Middle frontal gyrus (tissue), 1 donor: ENCODE measurements at regions not wholly inside any gene's neighbourhood (a gene's known extent, or its start where the extent isn't known, plus 50 kb on each side); places are given as distances from the start of the nearest gene placed in this dataset.
"Not testable (repeated sequence)": the region's sequence is repeated elsewhere in the genome, so short reads cannot be mapped to it uniquely, and the experiment has no call there.

Source experiments
- DNase-seq: peaks from one replicate; pipeline ENCODE4 v3.0.0-alpha.2; 2015; ENCODE audit warnings: low spot score; ENCODE audit errors: extremely low spot score

DNA sequence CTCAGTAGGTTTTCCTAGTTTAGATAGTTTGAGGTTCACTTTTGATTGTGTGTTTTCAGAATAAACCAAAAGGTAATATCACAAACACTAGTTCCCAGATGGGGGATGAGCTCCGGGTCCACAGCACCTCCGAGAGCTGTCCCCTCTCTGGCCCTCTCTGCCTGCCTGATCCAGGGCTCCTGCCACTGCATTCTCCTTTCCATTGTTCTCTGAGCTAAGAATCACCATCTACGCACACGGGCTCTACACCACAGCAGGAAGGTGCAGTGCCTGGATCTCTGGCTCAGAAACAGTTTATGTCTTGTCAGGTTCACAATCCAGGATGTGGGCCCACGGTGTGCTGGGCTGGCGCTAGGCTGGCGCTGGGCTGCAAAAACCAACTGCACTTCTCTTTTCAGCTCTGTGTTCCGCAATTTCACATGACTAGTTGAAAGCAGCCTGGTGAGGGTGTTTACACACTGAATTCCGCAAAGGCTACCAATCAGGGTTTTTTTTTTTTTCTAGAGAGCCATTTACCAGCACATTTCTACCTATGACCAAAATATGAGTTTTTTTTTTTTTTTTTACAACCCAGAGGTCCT, 167.5 kb downstream of the SOD2 start:
- DNase-seq: no peak

DNA sequence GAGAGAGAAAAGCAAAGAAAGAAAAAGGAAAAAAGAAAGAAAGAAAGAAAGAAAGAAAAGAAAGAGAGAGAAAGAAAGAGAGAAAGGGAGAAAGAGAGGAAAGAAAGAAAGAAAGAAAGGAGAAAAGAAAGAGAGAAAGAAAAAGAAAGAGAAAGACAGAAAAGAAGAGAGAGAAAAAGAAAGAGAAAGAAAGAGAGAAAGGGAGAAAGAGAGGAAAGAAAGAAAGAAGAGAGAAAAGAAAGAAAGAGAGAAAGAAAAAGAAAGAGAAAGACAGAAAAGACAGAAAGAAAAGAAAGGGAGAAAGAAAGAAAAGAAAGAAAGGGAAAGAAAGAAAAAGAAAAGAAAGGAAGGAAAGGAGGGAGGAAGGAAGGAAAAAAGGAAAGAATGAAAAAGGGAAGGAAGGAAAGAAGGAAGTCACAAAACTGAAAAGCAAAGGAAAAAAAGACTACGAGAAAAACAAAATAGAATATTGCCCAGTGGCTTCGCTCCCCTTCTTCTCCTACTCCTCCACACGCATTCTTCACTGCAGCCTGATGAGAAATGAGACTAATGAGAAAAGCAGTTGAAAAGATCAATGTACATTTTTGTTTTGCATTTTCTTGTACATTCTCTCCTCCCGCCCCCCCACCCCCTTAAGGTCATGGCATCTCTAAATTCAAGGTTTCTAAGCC, 170.0 kb downstream of the SOD2 start:
- DNase-seq: no peak

DNA sequence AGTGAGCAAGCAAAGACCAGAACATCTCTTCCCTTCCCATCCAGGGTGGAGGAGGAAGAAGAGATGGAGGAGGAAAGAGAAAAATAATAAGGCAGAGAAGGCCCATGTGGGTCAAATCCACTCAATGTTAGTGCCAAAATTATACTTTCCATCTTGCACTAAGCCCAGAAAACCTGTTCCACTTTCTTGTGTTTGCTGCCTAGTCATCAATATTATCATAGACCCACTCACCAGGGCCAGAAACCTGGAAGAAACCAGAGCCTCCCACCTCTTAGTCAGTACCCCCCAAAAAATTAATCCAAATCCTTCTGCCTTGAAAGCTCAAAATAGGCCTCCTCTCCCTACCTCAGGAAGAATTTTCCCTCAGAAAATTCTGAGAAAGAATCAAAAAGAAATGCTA, 171.1 kb downstream of the SOD2 start:
- DNase-seq: no peak

DNA sequence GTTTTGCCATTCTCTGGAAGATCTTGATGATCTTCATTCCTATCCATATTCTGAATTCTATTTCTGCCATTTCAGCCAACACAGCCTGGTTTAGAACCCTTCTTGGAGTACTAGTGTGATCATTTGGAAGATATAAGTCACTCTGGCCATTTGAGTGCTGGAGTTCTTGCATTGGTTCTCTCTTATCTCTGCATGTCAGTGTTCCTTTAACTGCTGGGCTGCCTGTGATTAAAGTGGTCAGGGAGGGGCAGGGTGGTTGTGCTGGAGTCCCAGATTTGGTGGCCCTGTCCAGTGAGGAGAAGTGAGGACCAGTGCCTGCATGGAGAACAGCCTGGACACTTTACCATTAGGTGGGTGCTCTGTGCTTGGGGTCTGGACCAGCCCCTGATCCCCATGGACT, 173.0 kb downstream of the SOD2 start:
- DNase-seq: no peak

DNA sequence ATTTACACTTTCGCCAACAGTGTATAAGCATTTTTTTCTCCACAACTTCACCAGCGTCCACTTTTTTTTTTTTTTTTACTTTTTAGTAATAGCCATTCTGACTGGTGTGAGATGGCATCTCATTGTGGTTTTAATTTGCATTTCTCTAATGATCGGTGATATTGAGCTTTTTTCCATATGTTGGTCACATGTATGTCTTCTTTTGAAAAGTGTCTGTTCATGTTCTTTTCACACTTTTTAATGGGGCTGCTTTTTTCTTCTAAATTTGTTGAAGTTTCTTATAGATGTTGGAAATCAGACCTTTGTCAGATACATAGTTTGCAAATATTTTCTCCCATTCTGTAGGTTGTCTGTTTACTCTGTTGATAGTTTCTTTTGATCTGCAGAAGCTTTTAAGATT, 177.2 kb downstream of the SOD2 start:
- DNase-seq: not testable (repeated sequence)

DNA sequence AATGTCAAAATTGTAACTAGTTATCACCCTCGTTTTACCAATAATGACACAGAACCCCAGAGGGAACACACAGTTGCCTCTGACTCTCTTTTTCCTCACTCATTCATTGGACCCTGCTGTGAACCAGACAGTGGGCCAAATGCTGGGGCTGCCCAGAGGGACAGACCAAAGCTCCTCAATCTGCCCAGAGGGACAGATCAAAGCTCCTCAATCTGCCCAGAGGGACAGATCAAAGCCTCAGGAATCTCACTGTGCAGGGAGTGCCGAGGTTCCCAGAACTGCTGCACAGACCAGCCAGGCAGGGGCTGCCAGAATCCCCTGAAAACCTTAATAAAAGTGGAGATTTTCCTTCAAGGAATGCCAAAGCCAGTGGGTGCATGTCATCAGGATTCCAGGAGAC, 179.1 kb downstream of the SOD2 start:
- DNase-seq: no peak

DNA sequence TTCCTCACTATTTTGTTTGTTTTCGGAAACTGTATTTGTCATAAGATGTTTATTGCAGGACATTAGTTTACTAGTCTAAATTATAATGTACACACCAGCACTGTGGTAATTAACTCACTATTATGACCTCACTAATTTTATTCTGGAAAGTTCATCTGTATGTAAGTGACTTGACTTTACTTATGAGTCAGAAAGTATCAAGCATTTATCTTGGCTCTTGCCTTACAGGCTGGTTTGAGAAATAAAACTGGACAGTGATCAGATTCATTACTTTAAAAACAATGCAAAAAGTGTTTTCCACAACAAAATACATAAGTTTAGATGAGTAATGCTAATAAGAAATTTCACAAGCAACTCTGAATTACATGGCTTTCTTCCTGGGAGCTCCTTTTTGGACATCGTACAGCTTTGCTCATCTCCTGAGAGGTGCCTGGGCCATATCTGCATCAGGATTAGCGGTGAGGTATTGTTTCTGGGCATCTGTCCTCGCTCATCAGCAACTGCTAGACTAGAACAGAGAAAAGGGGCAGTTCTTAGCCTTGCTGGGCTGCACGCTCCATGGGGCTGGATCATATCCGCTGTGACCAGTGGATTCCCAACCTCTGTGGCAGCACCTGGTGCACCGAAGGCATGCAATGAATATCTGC, 179.8 kb downstream of the SOD2 start:
- no peak for DNase-seq

DNA sequence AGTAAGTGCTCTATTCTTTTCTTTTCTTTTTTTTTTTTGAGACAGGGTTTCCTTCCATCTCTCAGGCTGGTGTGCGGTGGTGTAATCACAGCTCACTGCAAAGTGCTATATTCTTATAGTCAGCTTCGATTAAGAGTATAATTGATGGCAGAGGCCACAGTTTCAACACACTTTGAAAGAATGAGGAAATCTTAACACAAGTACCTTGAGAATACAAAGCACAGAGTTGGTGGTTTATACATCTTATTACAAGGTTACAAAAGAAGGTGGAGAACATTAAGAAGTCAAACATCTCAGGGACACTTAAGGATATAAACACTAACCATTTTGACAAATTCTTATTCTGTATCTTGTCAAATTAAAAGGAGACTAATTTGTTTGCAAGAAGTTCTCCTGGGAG, 180.5 kb downstream of the SOD2 start:
- no peak for DNase-seq

DNA sequence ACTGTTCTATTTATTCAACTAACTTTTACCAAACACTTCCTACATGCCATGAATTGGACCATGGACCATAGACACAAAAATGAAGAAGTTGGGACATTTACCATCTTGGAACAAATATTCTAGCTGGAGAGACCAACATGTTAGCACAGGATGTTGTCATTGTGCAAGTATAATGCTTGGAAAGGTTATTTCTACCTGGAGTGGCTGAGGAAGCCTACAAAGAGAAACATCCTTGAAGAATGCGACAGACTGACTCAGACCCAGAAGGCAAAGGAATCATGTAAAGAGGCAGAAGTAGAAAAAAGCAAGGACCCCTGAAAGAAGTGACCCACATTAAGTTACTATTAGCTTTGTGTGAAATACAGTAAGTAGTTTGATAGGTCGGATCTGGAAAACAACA, 180.9 kb downstream of the SOD2 start:
- DNase-seq: no peak

DNA sequence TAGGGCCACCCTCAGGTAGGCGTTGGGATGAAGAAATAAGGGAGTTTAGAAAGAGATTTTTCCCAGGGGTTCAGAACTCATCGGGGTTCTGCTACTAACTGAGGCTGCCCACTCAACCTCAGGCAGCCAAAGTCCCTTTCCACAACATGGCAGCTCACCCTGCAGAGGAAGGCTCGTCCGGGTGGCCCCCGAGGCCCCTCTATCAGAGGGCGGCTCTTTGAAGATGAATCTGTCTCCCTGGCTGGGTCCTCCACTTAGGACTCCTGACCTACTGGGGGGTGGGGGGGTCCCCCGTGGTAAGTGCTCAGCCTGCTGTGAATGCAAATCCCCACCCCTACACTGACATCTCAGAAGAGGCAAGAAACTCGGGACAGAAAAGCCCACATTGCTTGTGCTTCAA, 182.9 kb downstream of the SOD2 start:
- DNase-seq: no peak

DNA sequence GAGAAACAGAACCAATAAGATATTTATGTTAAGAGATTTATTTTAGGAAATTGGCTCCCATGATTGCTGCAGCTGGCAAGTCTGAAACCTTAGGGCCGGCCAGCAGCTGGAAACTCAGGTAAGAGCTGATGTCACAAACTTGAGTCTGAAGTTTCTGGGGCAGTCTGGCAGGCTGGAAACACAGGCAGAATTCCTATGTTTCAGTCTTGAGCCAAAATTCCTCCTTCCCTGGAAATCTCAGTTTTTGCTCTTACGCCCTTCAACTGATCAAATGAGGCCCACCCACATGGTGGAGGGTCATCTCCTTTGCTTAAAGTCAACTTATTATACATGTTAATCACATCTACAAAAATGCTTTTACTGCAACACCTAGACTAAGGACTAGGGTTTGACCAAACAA, 184.1 kb downstream of the SOD2 start:
- DNase-seq: no peak

DNA sequence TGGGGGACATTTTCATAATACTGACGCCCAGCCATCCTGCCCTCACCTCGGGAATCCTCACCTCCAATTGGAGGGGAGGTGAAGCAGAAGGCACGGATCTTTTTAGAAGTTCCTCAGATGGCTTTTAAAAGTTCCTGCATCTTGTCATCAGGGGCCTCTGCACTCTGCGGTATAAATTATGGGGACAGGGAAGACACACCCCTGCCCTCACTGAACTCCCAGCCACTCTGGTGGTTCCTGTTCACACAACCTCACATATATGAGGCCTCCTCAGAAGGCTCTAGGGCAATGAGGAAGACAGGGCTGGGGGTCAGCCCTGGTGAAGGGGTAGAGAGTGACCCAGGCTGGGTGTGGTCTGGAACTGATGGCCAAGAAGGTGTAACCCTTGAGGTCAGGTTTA, 187.0 kb downstream of the SOD2 start:
- no peak for DNase-seq

DNA sequence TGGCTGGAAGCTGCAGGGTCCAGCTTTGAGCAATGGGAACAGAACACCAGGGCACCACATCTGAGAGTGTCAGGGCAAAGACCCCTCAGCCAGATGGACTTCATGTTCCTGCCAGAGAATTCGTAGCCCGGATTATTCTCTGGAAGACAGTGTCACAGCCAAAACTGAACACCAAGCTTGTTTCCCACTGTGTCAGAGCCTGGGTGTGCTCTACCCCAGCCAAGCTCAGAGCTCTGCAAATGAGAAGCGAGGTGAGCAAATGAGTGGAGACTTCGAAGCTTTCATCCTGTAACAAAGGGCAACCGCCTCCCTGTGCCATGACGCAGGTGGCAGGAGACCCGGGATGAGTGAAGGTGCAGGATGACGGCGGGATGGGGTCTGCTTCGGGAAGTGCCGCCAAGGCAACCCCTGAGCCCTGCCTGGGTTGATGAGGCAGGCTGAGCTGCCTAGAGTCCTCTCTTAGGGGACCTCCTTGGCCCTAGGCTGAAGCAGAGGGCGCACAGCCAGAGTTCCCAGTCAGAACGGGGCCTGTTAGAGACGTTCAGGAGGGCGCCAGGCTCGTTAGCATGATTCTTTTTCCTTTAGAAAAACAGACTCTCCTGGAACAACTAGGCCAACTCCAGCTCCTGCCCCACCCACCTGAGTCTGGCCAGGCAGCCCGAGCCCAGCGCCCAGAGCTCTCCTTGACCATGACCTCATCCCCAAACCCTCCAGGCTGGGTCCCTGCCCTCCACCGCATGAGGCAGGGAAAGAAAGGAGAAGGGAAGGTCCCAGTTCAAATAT, 187.7 kb downstream of the SOD2 start:
- no peak for DNase-seq

DNA sequence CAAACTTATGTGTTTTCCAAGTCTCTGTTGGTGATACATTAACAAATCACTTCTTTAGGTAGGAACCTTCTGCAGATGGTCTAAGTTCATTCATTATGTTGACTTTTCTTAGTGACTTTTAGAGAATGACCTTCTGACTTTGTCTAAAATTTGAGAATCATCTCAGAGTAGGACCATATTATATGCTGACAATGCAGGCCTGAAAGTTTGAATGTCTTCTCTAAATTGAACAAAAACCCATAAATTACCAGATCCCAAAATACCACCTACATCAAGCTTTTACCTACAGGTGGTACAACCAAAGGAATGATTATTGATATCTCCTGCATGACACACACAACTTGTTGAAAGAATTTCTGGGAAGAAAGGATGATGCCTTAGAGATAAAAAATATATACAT, 191.5 kb downstream of the SOD2 start:
- no peak for DNase-seq

DNA sequence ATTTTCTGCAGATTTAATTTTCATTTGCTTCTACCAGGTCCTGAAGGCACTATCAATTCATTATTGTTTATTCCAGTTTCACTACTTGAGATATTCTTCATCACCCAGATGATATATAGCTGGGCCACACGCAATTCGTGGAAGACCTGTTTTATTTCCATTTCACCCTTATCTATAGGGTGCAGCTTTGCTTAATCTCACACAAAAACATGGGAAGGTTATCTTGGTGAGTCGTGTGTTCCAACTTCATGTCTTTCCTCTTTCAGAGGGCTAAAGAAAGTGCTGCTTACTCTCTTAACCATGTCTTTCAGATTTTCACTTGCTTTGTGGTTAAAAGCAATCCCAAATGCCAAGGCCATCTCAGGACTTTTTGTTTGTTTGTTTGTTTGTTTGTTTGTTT, 194.0 kb downstream of the SOD2 start:
- DNase-seq: no peak

DNA sequence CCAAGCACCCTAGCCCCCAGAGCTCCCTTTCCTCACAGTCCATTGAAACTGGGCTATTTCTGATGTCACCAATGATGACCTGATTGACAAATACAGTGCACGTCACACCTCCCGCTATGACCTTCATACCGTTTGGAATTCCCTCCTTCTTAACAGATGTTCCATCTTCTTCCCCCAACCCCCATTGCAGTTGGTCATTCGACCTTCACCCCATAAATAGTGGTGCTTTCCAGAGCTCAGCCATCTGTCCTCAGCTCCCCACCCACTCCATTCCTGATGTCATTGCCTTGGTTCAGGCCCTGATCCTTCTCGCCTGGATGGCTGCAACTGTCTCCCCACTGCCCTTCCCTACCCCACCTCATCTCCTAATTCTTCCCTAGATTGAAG, 198.5 kb downstream of the SOD2 start:
- DNase-seq: no peak

DNA sequence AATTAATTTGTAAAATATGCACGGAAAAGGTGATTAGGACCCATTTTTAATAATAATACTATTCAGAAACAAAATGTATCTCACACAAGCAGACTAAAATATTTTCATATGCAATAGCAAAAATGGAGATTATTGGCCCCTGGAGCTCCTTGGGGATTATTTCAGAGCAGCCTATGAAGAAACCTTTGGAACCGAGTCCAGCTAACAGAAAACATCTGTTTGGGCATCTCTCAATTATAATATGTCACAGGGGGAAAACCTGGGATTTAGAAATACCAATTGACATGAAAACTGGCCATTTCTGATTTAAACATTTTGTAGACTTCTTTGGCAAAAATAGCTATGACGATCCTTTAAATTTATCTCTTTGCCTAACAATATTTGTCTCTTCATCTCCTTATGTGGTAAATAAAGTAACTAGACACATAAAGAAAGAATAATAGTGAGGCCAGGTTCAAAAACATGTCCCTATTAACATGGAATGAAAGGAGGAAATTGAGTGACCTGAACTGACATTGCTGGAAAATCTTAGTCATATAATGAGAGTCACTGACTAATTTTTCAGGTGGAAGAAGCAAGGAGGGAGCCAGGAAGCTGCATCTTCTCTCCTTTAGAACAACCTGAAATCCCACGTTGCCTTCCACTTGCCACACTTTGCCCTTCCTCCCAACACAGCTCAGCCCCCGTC, 199.0 kb downstream of the SOD2 start:
- DNase-seq: no peak

DNA sequence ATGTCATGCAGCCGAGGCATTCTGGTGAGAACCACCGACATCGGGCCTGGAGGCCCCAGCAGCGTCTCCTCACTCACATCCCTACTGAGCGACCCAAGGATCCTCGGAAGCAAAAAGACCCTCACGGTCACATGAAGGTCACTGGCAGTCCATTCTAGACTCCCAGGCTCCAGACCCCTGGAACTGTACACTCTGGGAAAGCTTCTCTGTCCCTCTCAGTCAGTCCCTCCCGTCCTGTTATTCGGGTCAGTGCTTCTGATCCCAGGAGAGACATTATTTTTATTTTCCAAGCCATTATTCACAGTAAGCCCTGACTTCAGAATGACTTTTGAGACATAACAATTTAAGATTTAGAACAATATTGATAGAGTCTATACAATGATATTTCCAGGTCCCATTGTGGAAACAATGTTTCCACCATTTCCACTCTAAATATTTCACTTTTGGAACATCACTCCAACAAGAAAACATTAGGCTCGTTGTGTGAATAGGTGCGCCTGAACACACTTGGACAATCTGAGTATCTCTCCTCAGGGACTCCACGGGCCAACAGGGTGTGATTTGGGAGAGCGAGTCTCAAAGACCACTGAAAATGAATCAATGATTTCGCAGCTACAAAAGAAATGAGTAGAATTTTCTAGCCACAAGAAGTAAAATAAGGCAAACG, 199.7 kb downstream of the SOD2 start:
- DNase-seq: no peak

DNA sequence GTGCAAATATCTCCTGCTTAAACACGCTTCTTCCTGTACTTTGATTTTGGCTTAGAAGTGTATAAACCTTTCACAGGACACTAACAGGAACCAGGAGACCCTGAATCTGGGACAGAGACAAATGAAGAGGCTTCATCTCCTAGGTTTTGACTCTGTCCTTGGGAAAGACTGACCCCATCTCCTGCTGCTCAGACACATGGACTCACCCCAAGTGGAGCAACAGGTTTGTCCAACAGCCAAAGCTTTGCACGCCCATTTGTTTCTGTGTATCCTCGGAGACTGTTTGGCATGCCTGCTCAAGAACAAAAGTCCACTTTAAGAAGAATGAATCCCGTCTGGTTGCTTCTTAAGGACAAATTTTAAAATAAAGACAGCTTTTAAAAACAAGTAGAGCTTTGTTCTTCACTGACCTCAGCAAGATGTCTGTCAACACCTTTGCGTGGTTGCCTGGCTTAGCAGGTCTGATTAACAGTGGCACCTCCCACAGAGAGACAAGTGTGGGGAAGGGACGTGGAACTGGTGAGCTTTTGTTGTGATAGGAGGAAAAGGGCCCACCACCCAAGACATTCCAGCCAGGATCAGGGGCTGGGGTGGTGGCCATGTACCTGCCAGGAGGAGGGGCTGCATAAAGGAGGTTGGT, 202.6 kb downstream of the SOD2 start:
- no peak for DNase-seq

DNA sequence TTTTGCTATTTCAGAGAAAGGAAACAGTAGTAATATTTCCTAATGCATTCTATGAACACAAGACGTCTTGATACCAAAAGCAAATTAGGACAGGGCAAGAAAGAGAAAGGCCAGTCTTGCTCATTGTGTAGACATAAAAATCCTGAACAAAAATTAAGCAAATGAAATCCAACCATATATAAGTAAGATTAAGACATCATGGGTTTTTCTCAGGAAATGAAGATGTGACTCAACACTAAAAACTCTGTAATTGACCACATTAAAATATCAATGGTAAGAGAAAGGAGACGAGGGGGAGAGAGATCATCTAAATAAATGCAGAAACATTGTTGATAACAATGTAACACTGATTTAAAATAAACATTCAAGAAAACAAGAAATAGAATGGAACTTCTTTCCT, 205.4 kb downstream of the SOD2 start:
- DNase-seq: no peak

DNA sequence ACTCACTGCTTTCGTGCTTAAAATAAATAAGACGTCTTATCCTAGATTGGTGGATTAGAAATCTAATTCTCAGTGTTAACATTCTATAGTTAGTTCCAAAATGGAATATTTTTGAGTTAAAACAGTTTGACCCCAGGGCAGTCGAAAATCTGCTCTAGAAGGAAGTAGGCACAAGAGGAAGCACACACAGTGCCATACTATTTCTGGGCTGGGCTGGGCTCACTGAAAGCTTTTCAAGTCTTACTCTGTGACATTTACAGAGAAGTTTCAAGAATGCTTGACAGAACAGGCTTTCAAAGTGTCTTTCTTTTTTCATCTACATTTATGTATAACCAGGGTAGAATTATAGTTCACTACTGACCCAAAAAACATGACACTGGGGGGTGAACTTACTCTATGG, 209.8 kb downstream of the SOD2 start:
- DNase-seq: no peak
